ENCODE measurements at regions not wholly inside any gene's neighbourhood (a gene's known extent, or its start where the extent isn't known, plus 50 kb on each side); places are given as distances from the start of the nearest gene placed in this dataset.

GRCh38 chr13:59533561-59534555 lies 629.9 kb downstream of the DIAPH3 start:
- H3K9me3 Mint-ChIP-seq: no peaks in the 10 kb centered on the region
- no peak for DNase-seq (ENCODE audit: low spot score)
- H3K27me3 Mint-ChIP-seq (ENCODE audit: low read depth): no peaks in the 10 kb centered on the region
- TF ChIP-seq EMX1 (CRISPR knock-in tag; IDR thresholded peaks at IDR 0.05) (no peak), TEAD4 (CRISPR knock-in tag; IDR thresholded peaks at IDR 0.05) (no peak), E2F4 (CRISPR knock-in tag; IDR thresholded peaks at IDR 0.05; ENCODE audit: borderline replicate concordance, low read depth) (no peak), ZNF281 (CRISPR knock-in tag; IDR thresholded peaks at IDR 0.05) (no peak), ELF4 (CRISPR knock-in tag; IDR thresholded peaks at IDR 0.05; ENCODE audit: low read depth) (no peak)
- no peak overlapping the region for H3K4me3 Mint-ChIP-seq
- H3K27ac Mint-ChIP-seq: peak overlapping the region; percentile 58
- POLR2A ChIA-PET: no interaction called here
- H3K36me3 Mint-ChIP-seq: no peaks in the 10 kb centered on the region
- peaks cover 52% of the 10 kb centered on the region for H3K4me1 Mint-ChIP-seq
- ATAC-seq: no peak
- CTCF ChIA-PET: no interaction called here

- DNase-seq (ENCODE audit: low spot score) (no peak), ATAC-seq (no peak)
- TF ChIP-seq STAT6 (CRISPR knock-in tag; conservative IDR thresholded peaks at IDR 0.05; ENCODE audit: low read depth): no peak
- ChIA-PET CTCF (no interaction called here), POLR2A (no interaction called here)
- no peaks in the 10 kb centered on the region for H3K36me3 Mint-ChIP-seq
- H3K27me3 Mint-ChIP-seq (ENCODE audit: low read depth): no peaks in the 10 kb centered on the region; the same call in 1 of the 2 replicates
- no peaks in the 10 kb centered on the region for H3K9me3 Mint-ChIP-seq
- H3K4me1 Mint-ChIP-seq: peaks cover 56% of the 10 kb centered on the region
- no peak overlapping the region for H3K27ac Mint-ChIP-seq
- H3K4me3 Mint-ChIP-seq: no peak overlapping the region
Measured at GRCh38 chr13:59534806-59535205, 628.9 kb downstream of the DIAPH3 start.

GRCh38 chr13:59537500-59537899 lies 626.2 kb downstream of the DIAPH3 start:
- Mint-ChIP-seq H3K4me1 (peaks cover 45% of the 10 kb centered on the region), H3K9me3 (no peaks in the 10 kb centered on the region), H3K36me3 (no peaks in the 10 kb centered on the region), H3K4me3 (no peak overlapping the region), H3K27me3 (ENCODE audit: low read depth) (no peaks in the 10 kb centered on the region; the same call in 1 of the 2 replicates), H3K27ac (no peak overlapping the region)
- DNase-seq (ENCODE audit: low spot score) (no peak), ATAC-seq (no peak)
- CTCF ChIA-PET: no interaction called here
- POLR2A ChIA-PET: no interaction called here
- no peak for TF ChIP-seq SMAD3 (CRISPR knock-in tag; IDR thresholded peaks at IDR 0.05; ENCODE audit: borderline replicate concordance)
- no peak for TF ChIP-seq FOXJ3 (CRISPR knock-in tag; IDR thresholded peaks at IDR 0.05; ENCODE audit: borderline replicate concordance)
- TF ChIP-seq ZNF263 (CRISPR knock-in tag; IDR thresholded peaks at IDR 0.05; ENCODE audit: low read depth): no peak
- TF ChIP-seq ZNF138 (CRISPR knock-in tag; conservative IDR thresholded peaks at IDR 0.05): no peak
- TF ChIP-seq NR3C1 (CRISPR knock-in tag; conservative IDR thresholded peaks at IDR 0.05; ENCODE audit: low read depth): no peak
- TF ChIP-seq SOX15 (CRISPR knock-in tag; IDR thresholded peaks at IDR 0.05): no peak
- no peak for TF ChIP-seq ZNF219 (CRISPR knock-in tag; IDR thresholded peaks at IDR 0.05; ENCODE audit: borderline replicate concordance)
- no peak for TF ChIP-seq MYBL2 (CRISPR knock-in tag; IDR thresholded peaks at IDR 0.05)
- TF ChIP-seq CREB1 (CRISPR knock-in tag; IDR thresholded peaks at IDR 0.05): no peak
- TF ChIP-seq CDX4 (CRISPR knock-in tag; IDR thresholded peaks at IDR 0.05; ENCODE audit: borderline replicate concordance): no peak
- TF ChIP-seq MLX (CRISPR knock-in tag; IDR thresholded peaks at IDR 0.05): no peak
- TF ChIP-seq E2F4 (CRISPR knock-in tag; IDR thresholded peaks at IDR 0.05; ENCODE audit: borderline replicate concordance, low read depth): no peak
- no peak for TF ChIP-seq ZNF512 (CRISPR knock-in tag; IDR thresholded peaks at IDR 0.05; ENCODE audit: borderline replicate concordance)

All from WTC11 (cell line).